Colonic mucosa (tissue), 4 donors: ENCODE measurements at regions not wholly inside any gene's neighbourhood (a gene's known extent, or its start where the extent isn't known, plus 50 kb on each side); places are given as distances from the start of the nearest gene placed in this dataset.

Experiments
- DNase-seq: peaks from one replicate; pipeline ENCODE4 v3.0.0-alpha.2; 2020
- H3K27ac ChIP-seq: fragments of 200-600 bp; one replicate; pipeline ENCODE4 v1.8.0; 2021
- H3K27me3 ChIP-seq: fragments of 200-600 bp; one replicate; pipeline ENCODE4 v1.8.0; 2021
- H3K36me3 ChIP-seq: fragments of 200-600 bp; one replicate; pipeline ENCODE4 v1.8.0; 2021
- H3K4me1 ChIP-seq: fragments of 200-600 bp; one replicate; pipeline ENCODE4 v1.8.0; 2021; ENCODE audit warnings: mild to moderate bottlenecking
- H3K4me3 ChIP-seq: fragments of 200-600 bp; one replicate; pipeline ENCODE4 v1.8.0; 2021
- H3K9ac ChIP-seq, 2 donors: one replicate each; pipeline ENCODE4 v1.7.0; 2013; ENCODE audit warnings: control low read depth in 2 of 2, low read depth in 2 of 2, low read length in 2 of 2
- H3K9me3 ChIP-seq: fragments of 200-600 bp; one replicate; pipeline ENCODE4 v1.8.0; 2021
- CTCF ChIP-seq: fragments of 200-600 bp; IDR thresholded peaks from one replicate; pipeline ENCODE4 v1.8.0; 2022; ENCODE audit warnings: antibody characterized with exemption, mild to moderate bottlenecking
- intact Hi-C: fragments of 100-400 bp; cut with DNase I; formaldehyde crosslinking; loops from one replicate; pipeline ENCODE4 v1.14.1; 2022
- donor health status: healthy.
- donor health status: DM: no; HTN: no; CAD: no.
- donor health status: DM: no; HTN: no; CAD: no.

- Histone ChIP-seq H3K9ac (no peak overlapping the region), H3K9me3 (no peaks in the 10 kb centered on the region), H3K4me1 (no peaks in the 10 kb centered on the region), H3K36me3 (no peaks in the 10 kb centered on the region), H3K27me3 (no peaks in the 10 kb centered on the region), H3K27ac (no peak overlapping the region), H3K4me3 (no peak overlapping the region)
- no peak for DNase-seq
- intact Hi-C loops, result no loop called here
- no peak for TF ChIP-seq CTCF
Observed at GRCh38 chr13:22703601-22704209, 477.1 kb upstream of the SGCG start.

- no peaks in the 10 kb centered on the region for H3K4me1 ChIP-seq
- no peaks in the 10 kb centered on the region for H3K9me3 ChIP-seq
- H3K4me3 ChIP-seq, result no peak overlapping the region
- intact Hi-C loops, result no loop called here
- DNase-seq, result no peak
- no peaks in the 10 kb centered on the region for H3K27me3 ChIP-seq
- H3K27ac ChIP-seq, result no peak overlapping the region
- no peak for TF ChIP-seq CTCF
- no peaks in the 10 kb centered on the region for H3K36me3 ChIP-seq
- no peak overlapping the region for H3K9ac ChIP-seq
Observed at GRCh38 chr13:22707946-22708345, 472.8 kb upstream of the SGCG start.

- Histone ChIP-seq H3K27ac (no peak overlapping the region), H3K9me3 (no peaks in the 10 kb centered on the region), H3K9ac (no peak overlapping the region), H3K27me3 (no peaks in the 10 kb centered on the region), H3K4me3 (no peak overlapping the region), H3K36me3 (no peaks in the 10 kb centered on the region), H3K4me1 (no peaks in the 10 kb centered on the region)
- no peak for TF ChIP-seq CTCF
- intact Hi-C loops, result no loop called here
- no peak for DNase-seq
Observed at GRCh38 chr13:22717036-22717435, 463.7 kb upstream of the SGCG start.

- intact Hi-C loops, result no loop called here
- DNase-seq, result no peak
- Histone ChIP-seq H3K9me3 (no peaks in the 10 kb centered on the region), H3K36me3 (no peaks in the 10 kb centered on the region), H3K9ac (no peak overlapping the region), H3K27ac (no peak overlapping the region), H3K27me3 (no peaks in the 10 kb centered on the region), H3K4me1 (no peaks in the 10 kb centered on the region), H3K4me3 (no peak overlapping the region)
- TF ChIP-seq CTCF, result no peak
Observed at GRCh38 chr13:22726726-22727125, 454.1 kb upstream of the SGCG start.

GRCh38 chr13:22735011-22735995 lies 445.5 kb upstream of the SGCG start:
- DNase-seq, result no peak
- Histone ChIP-seq H3K36me3 (no peaks in the 10 kb centered on the region), H3K9me3 (no peaks in the 10 kb centered on the region), H3K27me3 (no peaks in the 10 kb centered on the region), H3K4me3 (no peak overlapping the region), H3K27ac (no peak overlapping the region), H3K9ac (no peak overlapping the region), H3K4me1 (no peaks in the 10 kb centered on the region)
- intact Hi-C loops, result no loop called here
- no peak for TF ChIP-seq CTCF
